HEK293 (cell line): ENCODE measurements at regions not wholly inside any gene's neighbourhood (a gene's known extent, or its start where the extent isn't known, plus 50 kb on each side); places are given as distances from the start of the nearest gene placed in this dataset.
A peak's percentile ranks its signal among the peaks of the same experiment; 100 is the strongest.

Experiments
- CTCF ChIA-PET: fragments of 350-600 bp; formaldehyde crosslinking; extraction: SDS; loops from one replicate; lab custom pipeline; 2021; ENCODE audit warnings: antibody characterized with exemption; lab: Yijun Ruan, JAX
- POLR2A ChIA-PET: fragments of 300-600 bp; formaldehyde crosslinking; extraction: SDS; loops from one replicate; lab custom pipeline; 2020; ENCODE audit warnings: antibody characterized with exemption, inconsistent platforms; lab: Yijun Ruan, JAX
- H3K27ac ChIP-seq: fragments of 200-500 bp; sonication (Bioruptor generic); 2 replicates; pipeline ENCODE4 v1.5.1; 2014; ENCODE audit warnings: low read depth, low read length, control low read depth, inconsistent platforms; ENCODE audit errors: extremely low read depth
- H3K36me3 ChIP-seq, 2 experiments: fragments of 200-500 bp in 1 of 2; sonication (Bioruptor generic) in 1 of 2; 1 replicate in 1 of 2; 2 replicates in 1 of 2; pipeline ENCODE4 v1.5.1; 2014 to 2017; ENCODE audit warnings: inconsistent platforms in 2 of 2, low read length in 2 of 2; ENCODE audit not compliant: control insufficient read depth in 2 of 2, insufficient read depth in 1 of 2
- H3K4me1 ChIP-seq: fragments of 200-500 bp; sonication (Bioruptor generic); 2 replicates; pipeline ENCODE4 v1.5.1; 2014; ENCODE audit warnings: mild to moderate bottlenecking, low read length, inconsistent platforms; ENCODE audit not compliant: control insufficient read depth, insufficient read depth
- H3K4me3 ChIP-seq: 2 replicates; pipeline ENCODE4 v1.5.1; 2011; ENCODE audit warnings: low read depth, mild to moderate bottlenecking, control low read depth, low read length, moderate library complexity
- H3K9me3 ChIP-seq: fragments of 200-500 bp; sonication (Bioruptor generic); 2 replicates; pipeline ENCODE4 v1.5.1; 2014; ENCODE audit warnings: low read depth, low read length, inconsistent platforms; ENCODE audit not compliant: control insufficient read depth, insufficient read depth
- SETDB1 ChIP-seq: IDR thresholded peaks from one replicate; pipeline ENCODE4 v1.6.1; 2017; ENCODE audit warnings: mild to moderate bottlenecking, low read length, moderate library complexity, mixed read lengths; ENCODE audit not compliant: insufficient read length
- TRIM28 ChIP-seq: IDR thresholded peaks from 2 replicates; pipeline ENCODE4 v1.6.1; 2011; ENCODE audit warnings: low read length, control low read depth, borderline replicate concordance
- ZBTB17 ChIP-seq: fragments of 450-650 bp; formaldehyde crosslinking; IDR thresholded peaks from 2 replicates; pipeline ENCODE4 v1.5.1; 2016; ENCODE audit warnings: missing biosample characterization, missing genetic modification characterization
- ZBTB20 ChIP-seq: fragments of 450-650 bp; formaldehyde crosslinking; IDR thresholded peaks from 2 replicates; pipeline ENCODE4 v1.5.1; 2016; ENCODE audit warnings: missing biosample characterization, missing genetic modification characterization
- ZNF148 ChIP-seq: fragments of 450-650 bp; formaldehyde crosslinking; IDR thresholded peaks from 2 replicates; pipeline ENCODE4 v1.5.0; 2017; ENCODE audit warnings: missing biosample characterization, missing genetic modification characterization, borderline replicate concordance
- ZNF423 ChIP-seq: fragments of 450-650 bp; formaldehyde crosslinking; IDR thresholded peaks from 2 replicates; pipeline ENCODE4 v1.5.1; 2016; ENCODE audit warnings: missing biosample characterization, missing genetic modification characterization
- ZNF610 ChIP-seq: fragments of 450-650 bp; formaldehyde crosslinking; IDR thresholded peaks from 2 replicates; pipeline ENCODE4 v1.5.1; 2016; ENCODE audit warnings: missing biosample characterization, missing genetic modification characterization, borderline replicate concordance
- ZNF658 ChIP-seq: fragments of 450-650 bp; formaldehyde crosslinking; IDR thresholded peaks from 2 replicates; pipeline ENCODE4; 2016; ENCODE audit warnings: missing biosample characterization, missing genetic modification characterization
- TF ChIP-seq, protein P1 (sequence below): fragments of 450-650 bp; formaldehyde crosslinking; conservative IDR thresholded peaks from 2 replicates; pipeline ENCODE4 v1.5.1; 2016; ENCODE audit warnings: low read depth, missing biosample characterization, missing genetic modification characterization
- TF ChIP-seq, protein P2 (sequence below): fragments of 450-650 bp; formaldehyde crosslinking; IDR thresholded peaks from 2 replicates; pipeline ENCODE4 v1.5.1; 2016; ENCODE audit warnings: missing biosample characterization, missing genetic modification characterization
- TF ChIP-seq, protein P3 (sequence below): fragments of 450-650 bp; formaldehyde crosslinking; IDR thresholded peaks from 2 replicates; pipeline ENCODE4 v1.5.1; 2016; ENCODE audit warnings: missing biosample characterization, missing genetic modification characterization
- TF ChIP-seq, protein P4 (sequence below): fragments of 450-650 bp; formaldehyde crosslinking; IDR thresholded peaks from 2 replicates; pipeline ENCODE4 v1.5.1; 2016; ENCODE audit warnings: missing biosample characterization, missing genetic modification characterization

DNA sequence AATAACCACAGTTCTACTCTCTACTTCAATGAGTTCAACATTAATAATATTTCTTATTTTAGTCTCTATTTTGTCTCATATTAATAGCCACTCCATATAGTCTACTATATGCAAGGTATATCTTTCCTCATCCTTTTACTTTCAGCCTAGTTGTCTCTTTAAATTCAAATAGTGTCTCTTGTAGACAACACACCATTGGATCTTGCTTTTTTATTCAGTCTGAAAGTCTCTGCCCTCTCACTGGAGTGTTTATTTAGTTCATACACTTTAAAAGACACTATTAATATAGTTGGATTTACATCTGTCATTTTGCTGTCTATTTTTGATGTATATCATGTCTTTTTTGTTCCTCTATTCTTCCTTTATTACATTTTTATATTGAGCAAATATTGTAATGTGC is 103.5 kb downstream of the RFPL4B start:
- no peaks in the 10 kb centered on the region for H3K9me3 ChIP-seq
- CTCF ChIA-PET = interaction anchor here (0.7 kb wide), 2 partner anchors 35 to 109 kb away, joined by 3 read pairs; no protein-coding TSS in a partner anchor
- H3K4me1 ChIP-seq = no peaks in the 10 kb centered on the region
- no peak overlapping the region for H3K27ac ChIP-seq
- H3K36me3 ChIP-seq = no peaks in the 10 kb centered on the region
- POLR2A ChIA-PET = no interaction called here
- TF ChIP-seq, protein P1, sequence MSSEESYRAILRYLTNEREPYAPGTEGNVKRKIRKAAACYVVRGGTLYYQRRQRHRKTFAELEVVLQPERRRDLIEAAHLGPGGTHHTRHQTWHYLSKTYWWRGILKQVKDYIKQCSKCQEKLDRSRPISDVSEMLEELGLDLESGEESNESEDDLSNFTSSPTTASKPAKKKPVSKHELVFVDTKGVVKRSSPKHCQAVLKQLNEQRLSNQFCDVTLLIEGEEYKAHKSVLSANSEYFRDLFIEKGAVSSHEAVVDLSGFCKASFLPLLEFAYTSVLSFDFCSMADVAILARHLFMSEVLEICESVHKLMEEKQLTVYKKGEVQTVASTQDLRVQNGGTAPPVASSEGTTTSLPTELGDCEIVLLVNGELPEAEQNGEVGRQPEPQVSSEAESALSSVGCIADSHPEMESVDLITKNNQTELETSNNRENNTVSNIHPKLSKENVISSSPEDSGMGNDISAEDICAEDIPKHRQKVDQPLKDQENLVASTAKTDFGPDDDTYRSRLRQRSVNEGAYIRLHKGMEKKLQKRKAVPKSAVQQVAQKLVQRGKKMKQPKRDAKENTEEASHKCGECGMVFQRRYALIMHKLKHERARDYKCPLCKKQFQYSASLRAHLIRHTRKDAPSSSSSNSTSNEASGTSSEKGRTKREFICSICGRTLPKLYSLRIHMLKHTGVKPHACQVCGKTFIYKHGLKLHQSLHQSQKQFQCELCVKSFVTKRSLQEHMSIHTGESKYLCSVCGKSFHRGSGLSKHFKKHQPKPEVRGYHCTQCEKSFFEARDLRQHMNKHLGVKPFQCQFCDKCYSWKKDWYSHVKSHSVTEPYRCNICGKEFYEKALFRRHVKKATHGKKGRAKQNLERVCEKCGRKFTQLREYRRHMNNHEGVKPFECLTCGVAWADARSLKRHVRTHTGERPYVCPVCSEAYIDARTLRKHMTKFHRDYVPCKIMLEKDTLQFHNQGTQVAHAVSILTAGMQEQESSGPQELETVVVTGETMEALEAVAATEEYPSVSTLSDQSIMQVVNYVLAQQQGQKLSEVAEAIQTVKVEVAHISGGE = no peak
- TF ChIP-seq ZNF610 (tag by site-specific recombination) = no peak
- peak; percentile 66; the same call in 1 of the 2 replicates for TF ChIP-seq TRIM28
- TF ChIP-seq SETDB1 = peak; percentile 70
- TF ChIP-seq ZNF658 (tag by site-specific recombination) = no peak
- no peak overlapping the region for H3K4me3 ChIP-seq

GRCh38 chr6:112457886-112458285 is 110.8 kb downstream of the RFPL4B start:
- CTCF ChIA-PET = interaction anchor here (0.5 to 1.3 kb wide), 2 partner anchors 9 to 74 kb away, joined by 3 read pairs; no protein-coding TSS in a partner anchor
- Histone ChIP-seq H3K4me3 (no peak overlapping the region), H3K9me3 (no peaks in the 10 kb centered on the region), H3K36me3 (no peaks in the 10 kb centered on the region), H3K4me1 (no peaks in the 10 kb centered on the region), H3K27ac (no peak overlapping the region)
- POLR2A ChIA-PET = no interaction called here
- TF ChIP-seq ZNF423 (tag by site-specific recombination) = no peak
- TF ChIP-seq, protein P2, sequence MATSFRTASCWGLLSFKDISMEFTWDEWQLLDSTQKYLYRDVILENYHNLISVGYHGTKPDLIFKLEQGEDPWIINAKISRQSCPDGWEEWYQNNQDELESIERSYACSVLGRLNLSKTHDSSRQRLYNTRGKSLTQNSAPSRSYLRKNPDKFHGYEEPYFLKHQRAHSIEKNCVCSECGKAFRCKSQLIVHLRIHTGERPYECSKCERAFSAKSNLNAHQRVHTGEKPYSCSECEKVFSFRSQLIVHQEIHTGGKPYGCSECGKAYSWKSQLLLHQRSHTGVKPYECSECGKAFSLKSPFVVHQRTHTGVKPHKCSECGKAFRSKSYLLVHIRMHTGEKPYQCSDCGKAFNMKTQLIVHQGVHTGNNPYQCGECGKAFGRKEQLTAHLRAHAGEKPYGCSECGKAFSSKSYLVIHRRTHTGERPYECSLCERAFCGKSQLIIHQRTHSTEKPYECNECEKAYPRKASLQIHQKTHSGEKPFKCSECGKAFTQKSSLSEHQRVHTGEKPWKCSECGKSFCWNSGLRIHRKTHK (tag by site-specific recombination) = no peak
- TF ChIP-seq ZNF148 (tag by site-specific recombination) = no peak
- TF ChIP-seq, protein P3, sequence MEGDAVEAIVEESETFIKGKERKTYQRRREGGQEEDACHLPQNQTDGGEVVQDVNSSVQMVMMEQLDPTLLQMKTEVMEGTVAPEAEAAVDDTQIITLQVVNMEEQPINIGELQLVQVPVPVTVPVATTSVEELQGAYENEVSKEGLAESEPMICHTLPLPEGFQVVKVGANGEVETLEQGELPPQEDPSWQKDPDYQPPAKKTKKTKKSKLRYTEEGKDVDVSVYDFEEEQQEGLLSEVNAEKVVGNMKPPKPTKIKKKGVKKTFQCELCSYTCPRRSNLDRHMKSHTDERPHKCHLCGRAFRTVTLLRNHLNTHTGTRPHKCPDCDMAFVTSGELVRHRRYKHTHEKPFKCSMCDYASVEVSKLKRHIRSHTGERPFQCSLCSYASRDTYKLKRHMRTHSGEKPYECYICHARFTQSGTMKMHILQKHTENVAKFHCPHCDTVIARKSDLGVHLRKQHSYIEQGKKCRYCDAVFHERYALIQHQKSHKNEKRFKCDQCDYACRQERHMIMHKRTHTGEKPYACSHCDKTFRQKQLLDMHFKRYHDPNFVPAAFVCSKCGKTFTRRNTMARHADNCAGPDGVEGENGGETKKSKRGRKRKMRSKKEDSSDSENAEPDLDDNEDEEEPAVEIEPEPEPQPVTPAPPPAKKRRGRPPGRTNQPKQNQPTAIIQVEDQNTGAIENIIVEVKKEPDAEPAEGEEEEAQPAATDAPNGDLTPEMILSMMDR = no peak
- TF ChIP-seq ZBTB20 (tag by site-specific recombination) = no peak
- TF ChIP-seq, protein P4, sequence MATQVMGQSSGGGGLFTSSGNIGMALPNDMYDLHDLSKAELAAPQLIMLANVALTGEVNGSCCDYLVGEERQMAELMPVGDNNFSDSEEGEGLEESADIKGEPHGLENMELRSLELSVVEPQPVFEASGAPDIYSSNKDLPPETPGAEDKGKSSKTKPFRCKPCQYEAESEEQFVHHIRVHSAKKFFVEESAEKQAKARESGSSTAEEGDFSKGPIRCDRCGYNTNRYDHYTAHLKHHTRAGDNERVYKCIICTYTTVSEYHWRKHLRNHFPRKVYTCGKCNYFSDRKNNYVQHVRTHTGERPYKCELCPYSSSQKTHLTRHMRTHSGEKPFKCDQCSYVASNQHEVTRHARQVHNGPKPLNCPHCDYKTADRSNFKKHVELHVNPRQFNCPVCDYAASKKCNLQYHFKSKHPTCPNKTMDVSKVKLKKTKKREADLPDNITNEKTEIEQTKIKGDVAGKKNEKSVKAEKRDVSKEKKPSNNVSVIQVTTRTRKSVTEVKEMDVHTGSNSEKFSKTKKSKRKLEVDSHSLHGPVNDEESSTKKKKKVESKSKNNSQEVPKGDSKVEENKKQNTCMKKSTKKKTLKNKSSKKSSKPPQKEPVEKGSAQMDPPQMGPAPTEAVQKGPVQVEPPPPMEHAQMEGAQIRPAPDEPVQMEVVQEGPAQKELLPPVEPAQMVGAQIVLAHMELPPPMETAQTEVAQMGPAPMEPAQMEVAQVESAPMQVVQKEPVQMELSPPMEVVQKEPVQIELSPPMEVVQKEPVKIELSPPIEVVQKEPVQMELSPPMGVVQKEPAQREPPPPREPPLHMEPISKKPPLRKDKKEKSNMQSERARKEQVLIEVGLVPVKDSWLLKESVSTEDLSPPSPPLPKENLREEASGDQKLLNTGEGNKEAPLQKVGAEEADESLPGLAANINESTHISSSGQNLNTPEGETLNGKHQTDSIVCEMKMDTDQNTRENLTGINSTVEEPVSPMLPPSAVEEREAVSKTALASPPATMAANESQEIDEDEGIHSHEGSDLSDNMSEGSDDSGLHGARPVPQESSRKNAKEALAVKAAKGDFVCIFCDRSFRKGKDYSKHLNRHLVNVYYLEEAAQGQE = no peak
- TF ChIP-seq ZBTB17 (tag by site-specific recombination) = no peak
